Dedifferentiated amniotic fluid mesenchymal stem cell (primary cell): ENCODE measurements at regions not wholly inside any gene's neighbourhood (a gene's known extent, or its start where the extent isn't known, plus 50 kb on each side); places are given as distances from the start of the nearest gene placed in this dataset.
"Not testable (repeated sequence)": the region's sequence is repeated elsewhere in the genome, so short reads cannot be mapped to it uniquely, and the experiment has no call there.

ENCODE experiments used
- DNase-seq: peaks from one replicate; pipeline ENCODE4 v3.0.0-alpha.2; 2016; ENCODE audit errors: extremely low spot score

DNA sequence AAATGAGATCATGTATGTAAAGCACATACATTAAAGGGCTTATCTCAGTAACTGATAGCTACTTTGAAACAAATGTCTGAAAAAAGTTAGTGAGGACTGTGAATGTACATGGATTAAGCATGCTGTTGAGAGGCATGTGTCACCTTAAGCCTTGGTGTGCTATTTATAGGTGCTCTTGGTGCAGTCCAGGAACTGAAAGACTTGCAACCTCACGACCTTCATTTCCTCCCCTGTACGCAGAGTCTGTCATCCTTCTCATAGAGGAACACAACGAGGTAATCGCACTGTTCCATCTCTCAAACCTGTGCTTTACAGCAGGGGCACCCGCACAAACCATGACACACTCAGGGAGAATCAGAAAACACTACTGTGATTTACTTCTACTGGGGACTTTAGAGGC lies 65.6 kb downstream of the UFM1 start:
- no peak for DNase-seq

DNA sequence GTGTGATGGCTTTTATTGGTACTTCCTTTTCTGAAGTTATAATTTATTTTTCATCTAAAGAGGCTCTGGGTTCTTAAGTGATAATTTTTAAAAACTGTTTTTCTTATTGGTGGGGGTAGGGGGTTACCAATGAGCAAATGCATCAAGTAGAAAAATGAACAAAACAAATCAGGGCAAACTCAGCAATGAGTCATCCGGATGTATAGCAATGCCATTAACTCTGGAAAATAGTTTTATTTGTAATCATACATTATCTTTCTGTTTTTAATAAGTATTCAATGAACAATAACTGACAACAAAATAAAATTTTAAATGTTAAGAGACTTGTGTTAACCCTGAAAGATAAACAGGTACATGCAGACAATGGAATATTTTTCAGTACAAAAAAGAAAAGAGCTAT lies 67.6 kb downstream of the UFM1 start:
- DNase-seq: no peak

DNA sequence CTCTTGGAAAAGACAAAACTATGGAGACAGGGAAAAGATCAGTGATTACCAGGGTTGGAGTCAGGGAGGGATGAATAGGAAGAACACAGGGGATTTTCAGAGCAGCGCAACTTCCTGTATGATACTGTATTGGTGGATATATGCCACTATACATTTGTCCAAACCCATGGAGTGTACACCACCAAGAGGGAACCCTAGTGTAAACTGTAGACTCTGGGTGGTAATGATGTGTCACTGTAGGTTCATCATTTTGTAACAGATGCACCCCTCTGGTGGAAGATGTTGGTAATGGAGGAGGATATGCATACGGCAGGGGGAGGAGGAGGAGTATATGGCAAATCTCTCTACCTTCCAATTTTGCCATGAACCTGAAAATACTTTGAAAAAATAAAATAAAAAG lies 68.1 kb downstream of the UFM1 start:
- DNase-seq: no peak

DNA sequence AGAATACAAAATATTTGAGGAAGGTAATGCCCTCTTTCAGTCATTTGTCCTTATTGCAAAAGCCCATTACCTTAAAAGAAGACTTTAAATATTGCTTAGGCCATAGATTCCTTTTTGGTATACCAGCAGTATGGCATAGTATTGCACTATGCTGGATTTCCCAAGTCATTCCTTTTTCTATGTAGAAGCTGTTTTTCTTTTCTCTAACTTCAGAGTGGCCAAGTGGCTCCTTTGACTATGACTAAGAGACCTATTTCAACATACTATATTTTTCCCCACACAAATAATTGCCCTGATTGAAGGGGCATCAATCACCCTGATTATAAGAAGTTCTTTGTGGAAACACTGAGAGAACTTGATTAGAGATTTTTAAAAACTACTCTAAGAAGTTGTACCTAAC lies 68.6 kb downstream of the UFM1 start:
- DNase-seq: no peak

DNA sequence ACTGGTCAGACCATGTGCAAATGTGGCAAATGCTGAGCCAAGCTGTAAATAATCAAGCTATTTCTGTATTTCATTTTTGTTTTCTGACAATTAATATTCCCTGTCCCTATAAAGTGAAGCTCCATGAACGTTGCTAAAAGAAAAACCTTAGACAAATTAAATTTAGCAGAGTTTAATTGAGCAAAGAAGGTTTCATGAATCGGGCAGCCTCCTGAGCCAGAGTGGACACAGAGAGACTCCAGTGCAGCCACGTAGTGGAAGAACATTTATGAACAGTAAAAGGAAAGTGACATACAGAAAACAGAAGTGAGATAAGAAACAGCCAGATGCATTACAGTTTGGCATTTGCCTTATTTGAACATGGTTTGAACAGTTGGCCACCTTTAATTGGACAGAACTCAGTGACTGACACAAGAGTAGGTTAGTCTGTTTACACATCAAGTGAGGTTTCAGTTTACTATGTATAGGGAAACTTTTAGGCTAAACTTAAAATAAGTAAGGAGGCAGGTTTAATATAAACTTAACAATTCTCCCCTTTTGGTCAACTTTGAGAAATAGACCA lies 69.7 kb downstream of the UFM1 start:
- no peak for DNase-seq

DNA sequence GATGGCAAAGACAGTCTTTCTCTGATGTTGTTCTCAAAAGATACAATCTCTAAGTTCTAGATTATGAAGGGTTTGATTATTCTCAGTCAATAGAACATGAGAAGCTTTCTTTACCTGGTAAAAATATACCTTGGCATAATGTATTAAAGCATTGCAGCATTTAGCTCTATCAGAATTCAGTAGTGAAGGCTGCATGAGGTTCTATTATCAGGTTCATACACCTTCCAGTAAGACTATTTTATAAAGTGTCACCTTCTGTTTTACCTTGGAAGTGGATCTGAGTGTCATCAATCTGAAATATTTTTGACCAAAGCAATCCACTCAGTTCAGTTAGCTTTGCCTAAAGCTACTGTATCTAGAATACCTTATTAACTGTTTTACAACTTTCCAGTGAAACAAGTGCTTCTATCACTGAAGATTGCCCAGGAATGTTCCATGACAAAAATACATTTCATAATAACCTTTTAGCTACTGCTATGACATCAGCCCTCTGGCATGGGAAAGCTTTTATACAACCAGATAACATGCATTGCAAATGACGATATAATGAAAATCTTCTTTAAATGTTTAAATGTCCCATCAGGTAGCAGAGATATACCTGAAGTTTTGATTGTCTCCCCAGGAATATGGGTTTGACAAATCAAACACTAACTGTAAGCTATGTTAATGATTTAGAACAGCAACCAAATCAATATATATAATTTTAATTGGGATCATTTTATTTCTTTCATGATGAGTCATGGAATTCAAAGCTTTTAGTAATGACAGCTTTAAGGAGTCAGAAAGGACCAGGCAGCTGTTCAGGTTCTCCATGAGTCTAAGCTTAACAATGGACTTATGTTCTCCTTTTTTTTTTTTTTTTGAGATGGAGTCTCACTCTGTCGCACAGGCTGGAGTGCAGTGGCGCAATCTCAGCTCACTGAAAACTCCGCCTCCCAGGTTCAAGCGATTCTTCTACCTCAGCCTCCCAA lies 72.2 kb downstream of the UFM1 start:
- no peak for DNase-seq

DNA sequence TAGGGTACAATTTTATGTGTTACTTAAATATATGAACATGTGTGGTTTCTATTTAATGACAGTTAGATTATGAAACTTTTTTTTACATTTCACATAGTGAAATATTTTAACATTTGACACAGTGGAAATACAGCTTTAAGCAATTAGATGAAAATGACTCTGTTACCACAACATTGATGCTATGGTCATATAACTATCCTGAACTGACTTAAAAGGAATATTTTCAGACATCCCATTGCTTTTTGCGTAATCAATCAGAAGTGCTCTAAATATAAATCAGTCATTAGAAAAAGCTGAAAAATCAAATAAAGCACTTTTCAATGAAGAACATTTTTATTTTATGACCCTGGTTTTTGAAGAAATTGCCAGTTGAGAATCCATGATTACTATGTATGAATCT lies 80.3 kb downstream of the UFM1 start:
- DNase-seq: no peak

DNA sequence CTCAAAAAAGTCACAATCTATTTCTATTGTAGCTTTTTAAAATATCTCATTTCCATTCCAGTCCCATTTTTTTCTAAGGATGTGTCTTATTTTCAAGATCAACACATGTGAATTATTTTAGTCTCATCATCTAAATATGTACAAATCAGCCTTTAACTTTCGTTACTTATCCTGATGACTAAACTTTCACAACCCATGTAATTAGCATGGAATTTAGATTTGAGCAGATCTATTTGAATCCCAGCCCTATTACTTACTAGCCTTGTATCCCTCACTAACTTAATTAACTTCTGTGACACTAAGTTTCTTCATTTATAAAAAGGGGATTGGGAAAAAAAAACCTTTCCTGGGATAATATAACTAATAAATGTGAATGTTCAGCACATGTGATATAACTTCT lies 81.1 kb downstream of the UFM1 start:
- DNase-seq: no peak

DNA sequence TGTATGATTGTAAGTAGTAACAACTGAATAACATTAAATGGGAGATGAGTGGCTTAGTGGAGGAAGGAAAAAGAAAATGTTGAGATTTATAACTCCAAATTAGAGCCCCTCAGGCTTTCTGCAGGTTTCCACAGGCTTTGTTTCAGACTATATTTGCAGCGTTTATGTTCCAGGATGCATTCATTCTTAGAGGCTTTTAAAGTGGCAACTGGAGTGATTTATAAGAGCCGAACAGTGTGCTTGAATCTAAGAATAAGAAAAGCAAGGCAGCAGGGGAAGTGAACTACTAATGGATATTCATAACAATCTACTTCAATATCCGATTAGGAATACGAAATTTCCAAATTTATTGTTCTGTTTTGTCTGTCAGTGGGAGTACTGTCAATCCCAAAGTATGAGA lies 91.0 kb downstream of the UFM1 start:
- no peak for DNase-seq

DNA sequence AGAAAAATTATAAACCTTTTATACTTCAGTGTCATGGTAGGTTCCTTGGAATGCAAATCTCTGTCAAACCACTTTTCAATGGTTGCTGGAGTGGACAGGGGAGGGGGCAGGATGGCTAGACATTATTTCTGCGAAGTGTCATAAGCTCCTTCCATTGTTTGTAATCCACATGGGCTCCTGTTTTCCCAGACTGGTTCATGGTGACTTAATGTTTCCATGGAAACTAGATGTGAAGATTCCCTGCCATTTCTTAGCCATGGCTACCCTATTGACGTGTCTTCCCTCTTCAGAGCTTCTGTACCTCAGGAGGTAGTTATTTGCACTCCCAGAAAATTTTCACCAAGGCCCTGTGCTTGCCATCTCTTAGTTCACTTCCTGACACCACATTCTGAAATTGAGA lies 95.3 kb downstream of the UFM1 start:
- DNase-seq: no peak

DNA sequence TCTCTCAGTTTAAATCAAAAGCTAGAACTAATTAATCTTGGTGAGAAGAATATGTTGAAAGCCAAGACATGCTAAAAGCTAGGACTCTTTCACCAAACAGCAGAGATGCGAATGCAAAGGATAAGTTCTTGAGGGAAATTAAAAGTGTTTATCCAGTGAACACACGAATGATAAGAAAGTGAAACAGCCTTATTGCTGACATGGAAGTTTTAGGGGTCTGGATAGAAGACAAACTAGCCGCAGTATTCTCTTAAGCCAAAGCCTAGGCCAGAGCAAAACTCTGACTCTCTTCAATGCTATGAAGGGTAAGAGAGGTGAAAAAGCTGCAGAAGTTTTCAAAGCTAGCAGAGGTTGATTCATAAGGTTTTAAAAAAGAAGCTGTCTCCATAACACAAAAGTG lies 103.0 kb downstream of the UFM1 start:
- DNase-seq: no peak

DNA sequence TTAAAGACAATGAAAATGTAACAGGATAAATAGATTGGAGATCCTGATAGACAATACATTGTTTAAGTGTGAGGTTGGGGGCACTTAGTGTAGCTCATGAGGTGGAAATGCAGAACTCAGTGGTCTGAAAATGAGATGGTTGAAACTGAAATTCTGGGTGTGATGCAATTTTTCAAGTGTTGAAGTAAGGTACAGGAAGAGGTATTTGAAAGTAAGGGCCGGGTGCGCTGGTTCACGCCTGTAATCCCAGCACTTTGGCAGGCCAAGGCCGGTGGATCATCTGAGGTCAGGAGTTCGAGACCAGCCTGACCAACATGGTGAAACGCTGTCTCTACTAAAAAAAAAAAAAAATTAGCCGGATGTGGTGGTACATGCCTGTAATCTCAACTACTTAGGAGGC lies 113.0 kb downstream of the UFM1 start:
- no peak for DNase-seq

DNA sequence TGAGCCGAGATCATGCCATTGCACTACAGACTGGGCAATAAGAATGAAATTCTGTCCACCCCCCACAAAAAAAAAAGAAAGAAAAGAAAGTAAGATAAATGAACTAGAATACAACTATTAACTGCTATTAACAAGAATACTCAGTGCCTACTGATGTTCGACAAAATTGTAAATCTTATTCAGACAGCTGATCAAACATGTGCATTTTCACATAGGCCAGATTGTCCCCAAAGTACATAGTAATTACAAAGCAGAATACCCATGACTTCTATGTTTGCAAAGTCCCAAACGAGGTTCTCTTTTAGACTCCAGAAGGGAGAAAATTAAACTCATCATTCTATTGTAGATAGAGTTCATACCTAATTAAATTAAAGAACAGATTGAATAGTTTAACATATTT lies 113.4 kb downstream of the UFM1 start:
- DNase-seq: no peak

DNA sequence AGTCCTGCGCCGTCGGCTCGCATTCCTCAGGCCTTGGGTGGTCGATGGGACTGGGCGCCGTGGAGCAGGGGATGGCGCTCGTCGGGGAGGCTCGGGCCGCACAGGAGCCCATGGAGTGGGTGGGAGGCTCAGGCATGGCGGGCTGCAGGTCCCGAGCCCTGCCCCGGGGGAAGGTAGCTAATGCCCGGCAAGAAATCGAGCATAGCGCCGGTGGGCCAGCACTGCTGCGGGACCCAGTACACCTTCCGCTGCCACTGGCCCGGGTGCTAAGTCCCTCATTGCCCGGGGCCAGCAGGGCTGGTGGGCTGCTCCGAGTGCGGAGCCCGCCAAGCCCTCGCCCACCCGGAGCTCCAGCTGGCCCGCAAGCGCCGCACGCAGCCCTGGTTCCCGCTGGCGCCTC lies 122.8 kb downstream of the UFM1 start:
- not testable (repeated sequence) for DNase-seq

DNA sequence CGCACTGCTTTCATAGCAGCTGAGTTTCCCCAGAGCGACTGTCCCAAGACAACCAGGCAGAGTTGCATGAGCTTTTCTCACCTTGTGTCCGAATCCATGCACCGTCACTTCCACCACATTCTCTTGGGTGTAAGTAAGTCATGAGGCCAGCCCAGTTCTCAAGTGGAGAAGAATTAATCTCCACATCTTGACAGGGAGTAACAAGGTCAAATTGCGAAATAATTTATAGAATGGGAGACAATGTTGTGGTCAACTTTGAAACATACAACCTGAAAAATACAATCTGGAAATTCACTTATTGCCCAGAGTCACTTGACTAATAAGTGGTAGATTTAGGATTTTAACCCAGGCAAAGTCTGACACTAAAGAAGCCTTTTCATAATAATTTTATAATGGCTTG lies 123.7 kb downstream of the UFM1 start:
- DNase-seq: no peak

DNA sequence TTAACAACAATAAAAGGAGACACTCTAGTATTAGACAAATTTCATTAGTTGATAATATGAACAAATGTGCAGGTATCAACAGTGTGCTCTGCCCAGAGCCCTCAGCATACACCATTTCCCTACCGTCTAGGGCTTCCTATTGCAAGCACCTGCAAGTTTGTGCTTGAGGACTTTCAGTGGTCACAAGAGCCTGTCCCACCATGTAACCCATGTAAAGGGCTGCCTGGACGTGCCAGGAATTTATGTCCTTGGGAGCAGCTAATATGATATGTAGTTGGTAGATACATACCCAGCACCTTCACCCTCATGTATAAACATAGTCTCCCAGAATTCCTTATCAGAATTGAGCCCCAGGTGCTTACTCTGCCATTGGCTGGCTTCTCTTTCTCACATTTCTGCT lies 128.0 kb downstream of the UFM1 start:
- no peak for DNase-seq

DNA sequence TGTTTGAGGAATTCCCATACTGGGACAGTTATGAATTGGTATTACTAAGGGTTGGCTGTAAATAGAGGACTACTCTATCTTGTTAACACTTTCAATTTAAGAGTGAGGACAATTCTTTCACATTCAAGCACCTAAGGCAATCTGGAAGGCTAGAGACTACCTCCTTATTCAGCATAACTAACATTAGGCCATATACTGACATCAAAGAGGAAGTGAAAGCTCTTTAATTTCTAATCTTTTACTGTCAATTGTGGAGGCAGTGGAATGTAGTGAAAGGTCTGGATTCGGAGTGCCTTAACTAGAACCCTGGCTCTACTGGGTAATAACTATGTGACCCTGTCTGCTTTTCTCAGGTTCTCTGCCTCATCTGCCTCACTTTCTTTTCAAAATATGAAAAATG lies 134.0 kb downstream of the UFM1 start:
- DNase-seq: no peak

DNA sequence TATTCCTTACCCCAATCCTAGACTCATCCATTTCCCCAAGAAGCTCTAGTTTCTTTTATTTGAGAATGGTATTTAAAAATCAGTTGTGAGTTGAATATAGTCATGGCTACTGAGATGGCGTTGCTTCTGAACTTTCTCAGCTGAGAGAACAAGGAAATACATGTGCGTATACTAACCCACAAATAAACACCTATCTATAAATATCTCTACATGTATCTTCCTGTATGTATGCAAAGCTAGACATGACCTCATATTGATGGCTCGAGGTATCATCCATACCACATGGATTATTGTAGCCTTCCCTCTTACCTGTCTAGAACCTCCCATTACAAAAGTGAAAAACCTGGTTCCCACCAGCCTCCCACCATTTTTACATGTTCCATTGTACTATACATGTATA lies 141.0 kb downstream of the UFM1 start:
- DNase-seq: no peak

DNA sequence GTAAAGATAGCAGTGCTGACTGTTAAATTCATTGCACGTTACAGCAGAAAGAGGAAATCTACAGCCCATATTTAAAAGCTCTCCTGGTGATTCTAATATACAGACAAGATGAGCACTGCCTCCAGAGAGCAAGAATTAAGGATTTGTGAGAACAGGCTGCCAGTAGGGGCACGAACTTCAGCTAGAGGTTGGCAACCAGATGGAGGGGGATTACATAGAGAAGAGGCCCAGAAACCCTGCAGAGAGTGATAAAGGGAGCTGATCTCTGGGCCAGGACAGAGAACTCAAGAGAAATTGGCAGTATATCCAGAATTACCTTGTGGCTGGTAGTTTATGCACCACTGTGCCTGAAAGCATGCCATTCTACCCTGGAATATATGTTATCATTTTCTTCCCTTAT lies 144.8 kb downstream of the UFM1 start:
- DNase-seq: no peak

DNA sequence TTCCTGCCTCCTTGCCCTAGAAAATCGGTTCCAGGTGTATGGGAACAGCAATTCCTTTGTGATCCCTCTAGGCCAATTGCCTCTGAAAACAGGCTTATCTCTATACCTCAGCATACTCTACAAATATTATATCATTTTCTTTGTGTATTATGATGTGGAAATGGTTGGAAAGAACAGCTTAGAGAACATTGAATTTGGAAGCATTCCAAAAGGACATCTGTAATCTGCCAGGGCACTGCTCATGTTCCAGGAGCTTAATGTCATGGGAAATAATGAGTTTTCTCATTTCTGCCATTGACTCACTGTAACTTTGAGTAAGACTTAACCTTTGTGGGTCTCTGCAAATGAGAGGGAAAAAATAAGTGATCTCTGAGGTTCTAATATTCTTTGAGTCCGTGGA lies 147.3 kb downstream of the UFM1 start:
- DNase-seq: no peak

DNA sequence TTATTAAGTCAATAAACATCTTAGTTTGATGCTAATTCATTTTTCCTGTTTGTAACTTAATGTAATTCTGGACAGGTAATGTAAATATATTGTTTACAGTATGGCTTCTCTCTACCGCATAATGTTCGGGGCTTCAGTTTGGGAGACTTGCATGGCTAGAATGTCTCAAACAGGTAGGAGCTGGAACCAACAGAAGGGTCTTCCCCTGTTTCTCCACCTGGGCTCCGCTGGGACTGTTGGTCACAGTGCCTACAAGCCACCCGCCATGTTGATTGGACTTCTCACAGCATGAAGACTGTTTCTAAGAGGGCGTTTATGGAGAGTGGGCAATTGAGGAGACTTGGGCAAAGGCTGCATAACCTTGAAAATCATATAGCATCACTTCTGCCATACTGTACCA lies 148.6 kb downstream of the UFM1 start:
- DNase-seq: no peak

DNA sequence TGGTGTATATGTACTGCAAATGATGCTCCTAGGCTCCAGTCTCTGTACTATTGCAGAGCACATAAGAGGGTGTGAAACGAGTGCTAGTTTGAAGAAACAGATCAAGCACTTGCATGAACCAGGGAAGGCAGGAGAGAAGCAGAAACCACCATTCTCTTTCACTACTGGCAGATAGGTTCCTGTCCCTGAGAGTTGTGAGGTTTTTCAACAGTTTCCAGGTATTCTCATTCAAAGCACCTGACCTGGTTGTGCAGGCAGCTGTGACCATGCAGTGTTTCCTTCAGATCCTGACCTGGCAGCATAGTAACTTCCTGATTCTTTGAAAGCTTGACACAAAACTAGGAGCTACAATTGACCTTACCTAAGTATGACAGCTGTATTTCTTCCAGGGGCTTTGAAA lies 164.9 kb downstream of the UFM1 start:
- DNase-seq: no peak

DNA sequence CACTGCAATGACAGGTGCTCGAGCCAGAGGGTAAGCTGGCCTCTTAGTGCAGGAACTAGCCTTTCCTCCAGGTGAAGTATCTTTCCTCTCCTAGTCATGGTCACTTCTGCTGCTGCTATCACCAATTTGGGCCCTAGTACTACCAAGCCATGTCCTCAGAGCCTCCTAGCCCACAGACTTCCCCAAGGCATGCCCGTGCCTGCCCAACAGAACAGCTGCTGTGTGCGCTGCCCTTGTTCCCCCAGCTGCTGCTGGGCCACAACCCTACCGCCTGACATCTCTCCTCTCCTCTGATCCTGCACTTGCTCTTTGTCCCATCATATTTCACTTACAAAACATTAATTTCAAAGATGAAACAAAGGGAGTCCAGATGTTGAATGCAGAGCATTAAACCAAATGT lies 168.5 kb upstream of the FREM2 start:
- DNase-seq: no peak
